HK-2 (cell line): ENCODE measurements at regions not wholly inside any gene's neighbourhood (a gene's known extent, or its start where the extent isn't known, plus 50 kb on each side); places are given as distances from the start of the nearest gene placed in this dataset.
"Not testable (repeated sequence)": the region's sequence is repeated elsewhere in the genome, so short reads cannot be mapped to it uniquely, and the experiment has no call there.

Experiments
- DNase-seq: peaks from one replicate; pipeline ENCODE4 v3.0.0-alpha.2; 2018; ENCODE audit not compliant: unreplicated experiment

DNA sequence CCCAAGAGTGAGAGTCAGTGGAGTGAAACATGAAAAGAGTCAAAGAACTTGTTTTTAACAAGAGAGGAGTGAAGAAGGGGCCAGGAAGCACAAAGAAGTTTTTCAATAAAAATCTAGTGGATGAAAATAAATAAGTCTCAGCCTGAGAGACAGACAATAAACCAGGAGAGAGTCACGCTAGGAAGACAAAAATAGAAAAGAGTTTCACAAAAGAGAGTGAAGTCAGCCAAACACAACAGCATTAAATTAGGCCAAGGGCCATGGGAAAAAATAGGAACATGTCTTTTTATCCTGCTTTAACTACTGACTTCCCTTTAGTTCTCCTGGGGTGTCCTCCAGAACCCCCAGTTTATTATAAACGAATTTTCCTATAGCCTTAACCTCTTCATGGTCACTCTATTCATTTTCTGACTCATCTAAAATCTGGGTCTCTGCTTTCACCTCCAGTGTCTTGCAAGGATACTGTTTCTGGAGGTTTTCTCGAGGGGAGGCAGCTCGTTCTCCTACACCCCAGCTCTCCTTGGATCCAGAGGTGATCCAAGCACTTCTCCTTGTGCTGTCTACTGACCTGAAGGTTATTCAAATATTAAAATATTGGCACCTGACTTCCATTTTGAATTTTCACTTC, 571.5 kb upstream of the PPP2R3A start:
- no peak for DNase-seq

DNA sequence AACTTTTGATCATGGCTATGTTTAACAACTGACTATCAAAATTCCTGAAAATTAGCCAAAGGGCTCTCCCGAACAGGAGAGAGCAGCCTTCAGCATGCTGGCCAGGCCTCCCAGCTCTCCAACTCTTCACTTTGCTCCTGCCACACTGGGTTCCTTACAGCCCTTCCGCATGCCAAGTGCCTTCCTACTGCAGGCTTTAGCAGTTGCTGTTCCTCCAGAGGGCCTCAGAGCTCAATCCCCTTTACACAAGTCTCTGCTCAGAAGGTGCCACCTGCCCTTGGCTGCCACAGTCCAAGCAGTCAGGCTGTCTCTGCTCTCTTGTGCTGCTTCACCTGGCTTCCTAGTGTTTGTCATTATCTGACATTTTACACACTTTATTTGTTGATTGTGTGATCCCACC, 553.1 kb upstream of the PPP2R3A start:
- no peak for DNase-seq

DNA sequence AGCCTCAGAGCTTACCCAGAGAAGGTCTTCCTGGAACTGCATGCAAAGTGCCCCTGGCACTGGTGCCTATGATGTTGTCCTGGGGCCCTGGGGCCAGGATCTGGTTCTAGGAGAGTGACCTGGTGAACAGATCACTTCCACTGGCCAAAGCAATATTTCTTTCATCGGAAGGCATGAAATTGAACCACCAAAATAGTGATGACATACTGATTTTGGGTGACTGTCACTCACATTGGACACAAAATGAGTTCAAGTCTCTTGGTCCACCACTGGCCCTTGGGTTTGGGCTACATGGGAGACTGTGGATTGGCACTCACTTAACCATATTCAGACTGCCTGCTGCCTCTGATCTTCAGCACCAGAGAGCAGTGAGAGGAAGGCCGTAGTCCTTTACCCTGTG, 549.3 kb upstream of the PPP2R3A start:
- no peak for DNase-seq

DNA sequence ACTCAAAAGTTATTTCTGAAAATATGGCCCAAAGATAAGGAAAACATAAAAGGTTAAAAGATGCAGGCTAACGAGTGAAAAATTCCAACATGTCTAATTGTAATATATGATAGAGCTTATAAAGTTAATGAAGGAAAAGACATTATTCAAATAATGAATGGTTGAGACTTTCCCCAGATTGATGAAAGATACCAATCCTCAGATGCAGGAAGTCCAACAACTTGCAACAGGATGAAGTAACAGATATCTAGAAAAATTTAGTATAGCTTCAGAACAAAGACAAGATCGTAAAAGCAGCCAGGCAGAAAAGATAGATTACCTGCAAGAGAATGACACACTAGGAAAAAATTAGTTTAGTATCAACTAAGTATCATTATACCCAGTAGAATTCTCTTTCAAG, 546.4 kb upstream of the PPP2R3A start:
- DNase-seq: no peak

DNA sequence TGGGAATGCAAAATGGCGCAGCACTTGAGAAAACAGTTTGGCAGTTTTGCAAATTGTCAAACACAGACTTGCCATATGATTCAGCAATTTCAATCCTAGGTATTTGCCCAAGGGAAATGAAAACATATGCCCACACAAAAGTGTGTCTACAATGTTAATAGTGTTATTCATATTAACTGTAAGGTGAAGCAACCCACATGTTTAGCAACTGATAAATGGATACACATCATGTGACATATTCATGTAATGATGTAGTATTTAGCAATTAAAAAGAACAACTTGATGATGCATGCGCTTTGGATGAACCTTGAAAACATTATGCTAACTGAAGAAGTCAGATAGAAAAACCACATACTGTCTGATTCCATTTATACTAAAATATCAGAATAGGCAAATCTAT, 539.0 kb upstream of the PPP2R3A start:
- no peak for DNase-seq

DNA sequence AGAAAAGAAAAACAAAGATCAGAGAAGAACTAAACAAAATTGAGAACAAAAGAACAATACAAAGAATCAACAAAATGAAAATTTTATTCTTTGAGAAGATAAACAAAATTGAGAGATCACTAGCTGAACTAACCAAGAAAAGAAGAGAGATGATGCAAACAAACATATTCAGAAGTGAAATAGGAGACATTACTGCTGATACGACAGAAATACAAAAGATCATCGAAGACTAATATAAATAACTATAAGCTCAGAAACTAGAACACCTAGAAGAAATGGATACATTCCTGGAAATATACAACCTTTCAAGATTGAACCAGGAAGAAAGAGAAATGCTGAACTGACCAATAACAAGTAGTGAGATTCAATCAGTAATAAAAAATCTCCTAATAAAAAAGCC, 533.1 kb upstream of the PPP2R3A start:
- DNase-seq: no peak

DNA sequence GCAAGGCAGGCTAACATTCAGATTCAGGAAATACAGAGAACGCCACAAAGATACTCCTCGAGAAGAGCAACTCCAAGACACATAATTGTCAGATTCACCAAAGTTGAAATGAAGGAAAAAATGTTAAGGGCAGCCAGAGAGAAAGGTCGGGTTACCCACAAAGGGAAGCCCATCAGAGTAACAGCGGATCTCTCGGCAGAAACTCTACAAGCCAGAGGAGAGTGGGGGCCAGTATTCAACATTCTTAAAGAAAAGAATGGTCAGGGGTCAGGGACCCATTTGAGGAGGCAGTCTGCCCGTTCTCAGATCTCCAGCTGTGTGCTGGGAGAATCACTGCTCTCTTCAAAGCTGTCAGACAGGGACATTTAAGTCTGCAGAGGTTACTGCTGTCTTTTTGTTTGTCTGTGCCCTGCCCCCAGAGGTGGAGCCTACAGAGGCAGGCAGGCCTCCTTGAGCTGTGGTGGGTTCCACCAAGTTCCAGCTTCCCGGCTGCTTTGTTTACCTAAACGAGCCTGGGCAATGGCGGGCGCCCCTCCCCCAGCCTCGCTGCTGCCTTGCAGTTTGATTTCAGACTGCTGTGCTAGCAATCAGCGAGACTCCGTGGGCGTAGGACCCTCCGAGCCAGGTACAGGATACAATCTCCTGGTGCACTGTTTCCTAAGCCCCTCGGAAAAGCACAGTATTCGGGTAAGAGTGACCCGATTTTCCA, 526.5 kb upstream of the PPP2R3A start:
- not testable (repeated sequence) for DNase-seq

DNA sequence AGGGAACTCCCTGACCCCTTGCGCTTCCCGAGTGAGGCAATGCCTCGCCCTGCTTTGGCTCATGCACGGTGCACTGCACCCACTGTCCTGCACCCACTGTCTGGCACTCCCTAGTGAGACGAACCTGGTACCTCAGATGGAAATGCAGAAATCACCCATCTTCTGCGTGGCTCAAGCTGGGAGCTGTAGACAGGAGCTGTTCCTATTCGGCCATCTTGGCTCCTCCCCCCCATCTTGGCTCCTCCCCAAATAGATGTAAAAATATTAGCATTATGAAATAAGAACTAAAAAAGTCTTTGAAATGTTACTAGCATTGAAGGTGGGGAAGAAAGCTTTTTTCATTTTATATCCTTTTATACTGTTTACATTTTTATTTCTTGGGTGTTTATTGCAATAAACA, 525.9 kb upstream of the PPP2R3A start:
- DNase-seq: not testable (repeated sequence)

DNA sequence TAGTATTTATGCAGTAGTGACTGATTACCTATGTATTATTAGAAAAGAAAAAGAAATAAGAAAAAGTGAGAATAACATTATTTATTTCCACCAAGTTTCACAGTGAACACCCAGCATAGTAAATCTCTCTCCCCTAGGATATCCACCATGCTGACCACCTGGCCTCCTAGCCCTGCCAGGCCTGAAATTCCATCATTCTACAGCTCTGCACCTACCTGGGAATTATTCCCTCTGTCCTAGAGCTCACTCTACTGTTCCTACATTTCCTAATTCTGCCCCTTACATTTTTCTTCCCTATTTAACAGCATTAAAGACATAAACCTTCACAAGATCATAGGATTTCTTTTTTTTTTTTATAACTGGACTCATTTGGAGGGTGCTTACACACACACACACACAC, 525.3 kb upstream of the PPP2R3A start:
- DNase-seq: no peak

DNA sequence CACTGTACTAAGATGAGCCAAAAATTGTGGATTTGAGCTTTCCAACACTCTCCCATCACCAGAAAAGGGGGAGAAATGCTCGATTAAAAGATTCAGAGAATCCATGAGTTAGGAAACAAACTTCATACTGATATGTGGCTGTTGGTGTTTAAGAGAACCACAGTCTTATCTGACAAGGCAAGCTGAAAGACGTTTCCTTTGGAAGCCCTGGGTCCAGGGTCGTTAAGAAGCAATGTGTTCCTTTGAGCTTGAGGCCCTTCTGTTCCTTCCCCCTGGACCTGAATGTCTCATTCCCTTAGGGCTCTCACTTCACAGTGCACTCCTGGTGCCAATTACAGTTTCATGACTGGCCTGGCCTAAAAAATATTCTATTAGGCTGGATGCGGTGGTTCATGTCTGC, 524.8 kb upstream of the PPP2R3A start:
- no peak for DNase-seq

DNA sequence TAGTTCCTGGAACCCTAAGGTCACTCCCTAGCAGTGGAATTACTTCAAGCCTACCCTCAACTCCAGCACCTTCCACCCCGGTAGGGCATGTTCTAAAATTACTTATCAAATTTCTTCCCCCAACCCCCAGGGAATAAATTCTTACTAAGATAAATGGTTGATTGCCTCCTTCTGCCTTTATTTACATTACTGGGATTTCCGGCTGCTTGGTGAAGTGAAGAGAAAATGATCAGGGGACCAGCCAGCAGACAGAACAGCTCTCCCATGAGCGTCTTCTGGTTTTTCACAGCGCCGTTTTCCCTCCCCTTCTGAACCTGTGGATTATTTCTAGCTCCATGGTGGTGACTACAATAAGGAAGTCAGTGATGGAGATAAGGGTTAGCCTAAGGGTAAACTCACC, 521.5 kb upstream of the PPP2R3A start:
- no peak for DNase-seq

DNA sequence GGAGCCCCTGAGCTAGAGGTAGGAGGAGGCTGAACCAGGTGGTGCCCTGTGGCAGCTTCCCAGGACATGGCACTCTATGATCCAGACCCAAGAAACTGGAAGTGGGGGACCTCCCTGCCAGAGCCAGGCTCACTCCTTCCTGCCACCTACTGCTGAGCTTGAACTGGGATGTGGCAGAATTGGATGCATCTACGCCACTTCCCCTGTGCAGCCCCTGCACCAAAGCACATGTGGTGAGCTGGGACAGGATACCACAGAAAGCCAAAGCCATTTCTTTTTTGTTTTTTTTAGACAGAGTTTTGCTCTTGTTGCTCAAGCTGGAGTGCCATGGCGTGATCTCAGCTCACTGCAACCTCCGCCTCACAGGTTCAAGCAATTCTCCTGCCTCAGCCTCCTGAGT, 518.0 kb upstream of the PPP2R3A start:
- DNase-seq: no peak

DNA sequence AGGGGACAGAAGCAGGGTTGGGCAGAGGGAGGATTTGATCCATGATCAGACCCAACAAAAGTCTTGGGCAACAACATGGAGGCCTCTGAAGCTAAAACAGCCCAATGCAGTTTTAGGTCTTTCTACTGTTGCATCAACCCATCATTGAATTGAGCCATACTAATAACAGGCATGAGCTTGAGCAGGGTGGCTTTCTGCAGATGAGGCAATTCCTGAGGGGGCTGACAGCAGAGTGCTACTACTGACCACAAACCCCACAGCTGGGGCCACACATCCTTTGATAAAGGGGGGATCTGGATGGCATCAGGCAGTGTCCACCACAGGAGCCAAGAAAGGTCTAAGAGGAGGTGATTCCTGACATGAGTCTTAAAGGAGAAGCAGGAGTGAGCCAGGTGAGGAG, 517.0 kb upstream of the PPP2R3A start:
- DNase-seq: no peak

DNA sequence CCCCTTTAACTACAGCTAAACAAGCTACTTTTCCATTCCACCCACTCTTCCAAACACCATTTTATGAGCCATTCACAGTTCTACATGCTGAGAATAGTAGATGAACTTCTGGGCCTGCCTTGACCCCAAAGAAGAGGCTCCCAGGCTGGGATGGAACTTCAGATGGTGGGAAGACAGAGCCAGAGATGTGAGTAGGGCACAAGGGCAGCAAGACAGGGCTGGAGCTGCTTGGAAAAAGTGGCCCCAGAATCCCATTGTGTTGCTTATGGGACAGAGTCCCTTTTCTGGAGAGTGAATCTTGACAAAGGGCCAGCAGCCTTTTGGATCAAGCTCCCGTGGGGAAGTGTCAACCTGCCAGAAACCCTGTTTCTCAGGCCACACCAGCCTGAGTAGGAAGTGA, 516.5 kb upstream of the PPP2R3A start:
- DNase-seq: no peak

DNA sequence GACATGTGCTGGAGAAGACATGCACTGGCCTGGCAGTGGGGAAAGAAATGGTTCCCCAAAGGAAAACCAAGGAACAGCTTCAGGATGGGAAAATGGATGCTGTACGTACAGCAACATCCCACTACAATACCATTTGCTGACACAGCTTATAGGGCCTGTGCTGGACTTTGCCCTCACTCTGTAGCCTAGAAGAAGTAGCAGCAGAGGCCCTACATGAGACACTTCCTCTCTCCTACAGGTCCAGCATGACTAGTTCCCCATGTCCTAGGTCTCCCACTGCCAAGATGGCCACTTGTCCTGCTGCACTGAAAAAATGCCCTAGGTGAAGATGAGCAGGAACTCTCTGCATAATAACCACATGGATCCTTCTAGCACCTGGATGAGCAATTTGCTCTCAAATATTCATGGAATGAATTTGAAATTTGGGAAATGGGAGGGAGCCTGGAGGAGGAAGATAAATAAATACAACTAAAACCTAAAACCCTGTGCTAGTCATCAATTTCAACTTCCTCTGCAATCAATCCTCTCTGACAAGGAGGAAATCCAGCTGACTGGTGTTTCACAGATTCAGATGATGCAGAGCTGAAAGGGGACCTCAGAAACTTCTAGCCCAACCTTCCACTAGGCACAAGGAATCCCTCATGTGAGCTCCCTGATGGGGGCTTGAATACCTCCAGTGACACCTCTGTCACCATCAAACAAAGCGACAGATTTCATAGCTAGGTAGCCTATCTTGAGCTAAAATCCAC, 514.3 kb upstream of the PPP2R3A start:
- DNase-seq: no peak

DNA sequence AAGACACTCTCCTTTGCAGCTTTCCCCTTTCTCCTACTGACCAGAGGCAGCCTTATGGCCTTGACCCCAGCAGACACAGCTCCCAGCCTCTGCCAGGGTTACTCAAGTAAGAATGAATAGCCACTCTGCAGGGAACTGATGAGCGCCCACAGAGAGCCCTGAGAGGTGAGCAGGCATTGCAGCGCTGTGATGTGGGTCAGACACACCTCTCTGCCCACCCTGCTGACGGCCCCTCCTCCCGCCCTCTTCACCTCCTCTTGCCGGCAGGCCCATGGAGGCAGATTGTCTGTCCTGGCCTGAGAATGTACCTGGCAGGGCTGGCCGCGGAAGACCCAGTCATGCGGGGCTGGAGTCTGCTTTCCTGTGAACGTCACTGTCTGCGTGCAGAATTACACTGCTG, 512.6 kb upstream of the PPP2R3A start:
- DNase-seq: no peak

DNA sequence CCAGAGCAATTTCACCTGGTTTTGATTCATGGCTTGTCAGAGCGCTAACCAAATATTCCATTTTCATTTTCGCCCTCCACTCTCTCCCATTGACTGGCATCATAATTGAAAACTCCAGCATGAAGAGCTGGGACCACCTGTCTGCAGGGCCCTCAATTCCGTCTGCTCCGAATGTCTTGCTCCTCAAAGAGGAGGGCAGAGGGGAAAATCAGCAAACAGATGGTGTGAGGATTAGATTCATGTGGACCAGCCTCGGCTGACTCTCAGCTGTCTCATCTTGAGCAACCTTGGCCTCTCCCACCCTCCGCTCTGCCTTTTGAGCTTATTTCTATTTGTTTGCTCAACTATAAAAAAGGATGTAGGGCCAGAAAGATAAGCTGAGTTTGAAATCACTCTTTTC, 512.2 kb upstream of the PPP2R3A start:
- DNase-seq: no peak

DNA sequence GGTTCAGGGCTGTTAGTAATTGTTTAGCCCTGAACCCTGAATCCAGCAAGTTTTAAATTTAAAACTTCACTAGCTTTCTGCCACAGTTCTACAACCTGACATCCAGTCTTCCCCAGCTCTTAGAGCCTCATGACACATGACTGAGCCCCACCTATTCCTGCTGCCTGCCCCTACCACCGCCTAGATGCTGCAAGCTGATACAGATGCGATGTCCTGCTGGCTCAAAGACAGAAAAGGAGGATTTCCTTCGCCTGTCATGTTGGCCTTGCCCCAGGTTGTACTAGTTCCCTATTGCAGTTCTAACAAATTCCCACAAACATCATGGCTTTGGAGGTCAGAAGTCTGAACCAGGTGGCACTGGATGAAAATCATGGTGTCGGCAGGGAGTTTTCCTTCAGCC, 510.6 kb upstream of the PPP2R3A start:
- no peak for DNase-seq

DNA sequence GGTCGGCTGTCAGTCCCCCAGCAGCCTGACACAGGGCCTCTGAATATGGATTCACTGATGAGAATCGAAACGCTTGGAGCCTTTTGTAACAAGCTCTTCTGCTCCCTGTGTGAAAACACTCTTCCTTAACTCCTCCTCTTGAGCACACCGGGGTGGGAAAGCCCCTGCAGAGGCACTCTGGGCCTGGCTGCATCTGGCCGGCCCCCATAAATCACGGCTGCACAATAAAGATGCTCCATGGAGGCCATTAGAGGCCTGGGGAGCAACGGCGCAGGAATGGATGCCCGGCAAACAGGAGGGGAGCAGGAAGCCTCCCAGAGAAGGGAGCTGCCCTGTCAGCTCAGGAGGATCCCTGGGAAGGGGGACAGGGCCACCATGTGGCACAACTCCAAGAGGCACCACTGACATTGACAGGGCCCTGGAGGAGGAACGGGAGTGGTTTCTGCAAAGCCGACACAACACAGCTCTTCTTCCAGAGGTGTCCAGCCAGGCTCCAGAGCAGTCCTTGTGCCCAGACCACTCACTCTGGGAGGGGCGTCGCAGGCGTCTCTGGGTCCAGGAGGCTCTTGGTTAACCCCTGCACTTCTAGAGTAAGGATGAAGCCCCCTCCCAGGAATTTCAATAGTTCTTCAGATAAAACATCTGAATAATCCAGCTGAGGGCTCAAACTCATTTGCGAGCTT, 509.3 kb upstream of the PPP2R3A start:
- no peak for DNase-seq

DNA sequence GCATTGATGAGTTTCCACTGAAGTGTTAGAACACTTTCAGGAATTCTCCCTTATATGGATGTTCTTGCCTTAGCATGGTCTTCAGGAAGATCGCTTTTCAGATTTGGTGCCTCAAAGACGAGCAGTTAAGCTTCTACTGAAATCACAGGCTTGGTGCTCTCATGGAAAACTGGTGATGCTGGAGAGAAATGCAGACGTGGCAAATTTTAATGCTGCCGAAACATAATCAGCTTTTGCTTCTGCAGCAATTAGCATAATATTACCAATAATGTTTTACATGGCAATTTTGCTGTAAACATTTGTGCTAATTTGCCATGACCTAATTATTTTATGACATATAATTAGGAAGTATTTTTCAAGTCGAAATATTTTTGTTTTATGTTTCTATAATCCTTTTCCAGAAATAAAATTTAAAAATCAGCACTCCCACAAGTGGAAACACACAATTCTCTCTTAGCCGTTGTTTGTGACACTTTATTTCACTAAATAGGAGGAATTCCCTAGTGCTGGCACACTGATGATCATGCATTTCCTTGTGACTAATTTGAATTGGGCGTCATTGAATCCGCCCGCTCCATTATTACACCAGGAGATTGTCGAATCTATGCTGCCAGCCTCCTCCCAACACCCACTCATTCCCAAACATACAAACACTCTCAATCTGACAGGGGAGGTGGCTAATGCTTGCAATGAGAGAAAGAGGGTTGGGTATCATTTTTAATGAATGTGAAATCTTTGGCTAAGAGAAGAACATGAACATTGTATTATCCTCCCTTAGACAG, 506.8 kb upstream of the PPP2R3A start:
- DNase-seq: no peak

DNA sequence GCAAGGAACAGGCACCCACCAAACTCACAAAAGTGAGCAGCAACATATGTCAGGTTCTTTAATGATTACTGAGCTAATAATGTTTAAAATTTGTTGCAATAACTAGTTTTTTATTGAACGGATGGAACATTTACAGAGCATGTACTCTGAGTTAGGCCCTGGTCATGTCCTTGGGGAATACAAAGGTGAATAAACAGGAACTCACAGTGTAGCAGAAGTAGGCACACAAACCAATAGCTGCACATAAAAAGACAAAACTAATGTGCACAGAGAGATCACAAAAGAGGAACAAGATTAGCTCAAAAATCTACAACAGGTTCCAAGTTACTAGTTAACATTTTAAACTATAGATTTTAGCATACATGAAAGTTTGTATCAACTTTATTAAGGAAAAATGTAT, 505.3 kb upstream of the PPP2R3A start:
- DNase-seq: no peak

DNA sequence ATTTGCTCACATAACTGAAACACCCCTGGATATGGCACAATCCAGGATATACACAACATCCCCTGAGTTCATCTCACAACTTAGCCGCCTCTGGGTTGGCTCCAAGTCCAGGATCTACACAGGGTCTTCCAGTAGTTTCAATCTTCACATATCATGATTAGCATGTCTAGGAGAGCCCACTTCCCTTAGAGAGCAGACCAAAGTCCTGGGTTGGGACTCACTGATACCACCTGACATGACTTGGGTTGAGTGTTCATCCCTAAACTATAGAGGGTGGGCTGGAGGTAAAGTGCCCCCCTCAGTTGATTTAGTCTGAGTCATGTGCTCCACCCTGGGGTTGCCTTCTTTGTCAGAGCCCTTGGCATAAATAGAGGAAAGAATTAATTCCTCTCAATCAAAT, 493.6 kb upstream of the PPP2R3A start:
- no peak for DNase-seq
